ENCODE measurements at regions not wholly inside any gene's neighbourhood (a gene's known extent, or its start where the extent isn't known, plus 50 kb on each side); places are given as distances from the start of the nearest gene placed in this dataset.

DNA sequence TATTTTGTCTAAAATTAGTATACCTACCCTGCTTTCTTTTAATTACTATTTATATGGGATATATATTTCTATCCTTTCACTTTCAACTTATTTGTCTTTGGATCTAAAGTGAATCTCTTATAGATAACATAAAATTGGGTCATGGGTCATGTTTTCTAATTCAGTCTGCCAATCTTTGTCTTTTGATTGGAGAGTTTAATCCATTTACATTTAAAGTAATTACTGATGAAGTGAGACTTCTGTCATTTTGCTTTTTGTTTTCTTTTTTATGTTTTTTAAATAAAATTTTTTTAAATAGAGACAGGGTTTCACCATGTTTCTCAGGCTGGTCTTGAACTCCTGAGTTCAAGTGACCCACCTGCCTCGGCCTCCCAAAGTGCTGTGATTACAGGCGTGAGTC, 50.5 kb upstream of the PRDM1 start:
- no peaks in the 10 kb centered on the region for H3K36me3 ChIP-seq (ENCODE audit: insufficient read depth, low read length)
- no peaks in the 10 kb centered on the region for H3K79me2 ChIP-seq (ENCODE audit: control insufficient read depth, insufficient read depth, low read length, unreplicated experiment)
- H3K27ac ChIP-seq (ENCODE audit: low read depth, low read length), result no peak overlapping the region
- peaks cover 17% of the 10 kb centered on the region for H3K4me1 ChIP-seq (ENCODE audit: control insufficient read depth, insufficient read depth, low read length, unreplicated experiment)
- H3K4me3 ChIP-seq (ENCODE audit: low read depth, low read length), result no peak overlapping the region
- H2AFZ ChIP-seq (ENCODE audit: low read length, unreplicated experiment), result no peak overlapping the region
- H3K27me3 ChIP-seq (ENCODE audit: insufficient read depth, low read length), result no peaks in the 10 kb centered on the region

DNA sequence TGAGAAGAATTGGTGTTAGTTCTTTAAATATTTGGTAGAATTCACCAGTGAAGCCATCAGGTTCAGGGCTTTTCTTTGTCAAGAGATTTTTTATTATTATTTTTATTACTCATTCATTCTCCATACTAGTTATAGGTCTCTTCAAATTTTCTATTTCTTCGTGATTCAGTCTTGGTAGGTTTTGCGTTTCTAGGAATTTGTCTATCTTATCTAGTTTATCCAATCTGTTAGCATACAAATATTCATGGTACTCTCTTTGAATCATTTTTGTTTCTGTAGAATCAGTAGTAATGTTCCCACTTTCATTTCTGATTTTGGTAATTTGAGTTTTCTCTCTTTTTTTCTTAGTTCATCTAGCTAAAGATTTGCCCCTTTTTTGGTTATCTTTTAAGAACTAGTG, 52.3 kb upstream of the PRDM1 start:
- Histone ChIP-seq H3K4me3 (ENCODE audit: low read depth, low read length) (no peak overlapping the region), H3K36me3 (ENCODE audit: insufficient read depth, low read length) (no peaks in the 10 kb centered on the region)

DNA sequence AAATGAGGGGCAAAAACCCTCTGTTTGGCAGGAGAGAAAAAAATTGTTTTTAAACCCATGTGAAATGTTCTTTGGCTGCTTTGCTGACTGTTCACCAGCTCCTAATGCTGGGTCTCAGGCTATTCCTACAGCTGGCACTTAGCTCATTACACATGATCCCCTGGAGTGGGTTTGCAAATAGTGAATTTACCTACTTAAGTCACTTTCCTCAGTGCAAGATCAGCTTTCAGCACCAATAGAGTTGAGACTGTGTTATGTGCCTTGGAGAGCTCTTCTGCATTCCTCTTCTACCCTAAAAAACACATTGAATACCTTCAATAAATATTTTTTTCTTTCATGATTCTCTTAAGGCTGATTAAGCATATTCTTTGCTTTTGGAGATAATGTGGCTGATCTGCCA, 58.4 kb upstream of the PRDM1 start:
- no peaks in the 10 kb centered on the region for H3K36me3 ChIP-seq (ENCODE audit: insufficient read depth, low read length)
- no peak overlapping the region for H2AFZ ChIP-seq (ENCODE audit: low read length, unreplicated experiment)
- H3K27ac ChIP-seq (ENCODE audit: low read depth, low read length), result no peak overlapping the region
- H3K4me3 ChIP-seq (ENCODE audit: low read depth, low read length), result no peak overlapping the region
- H3K27me3 ChIP-seq (ENCODE audit: insufficient read depth, low read length), result no peaks in the 10 kb centered on the region
- H3K79me2 ChIP-seq (ENCODE audit: control insufficient read depth, insufficient read depth, low read length, unreplicated experiment), result no peaks in the 10 kb centered on the region
- peaks cover 7% of the 10 kb centered on the region for H3K4me1 ChIP-seq (ENCODE audit: control insufficient read depth, insufficient read depth, low read length, unreplicated experiment)

More for the DNA sequence above, 52.3 kb upstream of the PRDM1 start:
- no peak overlapping the region for H3K27ac ChIP-seq (ENCODE audit: low read depth, low read length)
- no peak overlapping the region for H2AFZ ChIP-seq (ENCODE audit: low read length, unreplicated experiment)
- H3K27me3 ChIP-seq (ENCODE audit: insufficient read depth, low read length), result no peaks in the 10 kb centered on the region
- no peaks in the 10 kb centered on the region for H3K79me2 ChIP-seq (ENCODE audit: control insufficient read depth, insufficient read depth, low read length, unreplicated experiment)
- peaks cover 17% of the 10 kb centered on the region for H3K4me1 ChIP-seq (ENCODE audit: control insufficient read depth, insufficient read depth, low read length, unreplicated experiment)

DNA sequence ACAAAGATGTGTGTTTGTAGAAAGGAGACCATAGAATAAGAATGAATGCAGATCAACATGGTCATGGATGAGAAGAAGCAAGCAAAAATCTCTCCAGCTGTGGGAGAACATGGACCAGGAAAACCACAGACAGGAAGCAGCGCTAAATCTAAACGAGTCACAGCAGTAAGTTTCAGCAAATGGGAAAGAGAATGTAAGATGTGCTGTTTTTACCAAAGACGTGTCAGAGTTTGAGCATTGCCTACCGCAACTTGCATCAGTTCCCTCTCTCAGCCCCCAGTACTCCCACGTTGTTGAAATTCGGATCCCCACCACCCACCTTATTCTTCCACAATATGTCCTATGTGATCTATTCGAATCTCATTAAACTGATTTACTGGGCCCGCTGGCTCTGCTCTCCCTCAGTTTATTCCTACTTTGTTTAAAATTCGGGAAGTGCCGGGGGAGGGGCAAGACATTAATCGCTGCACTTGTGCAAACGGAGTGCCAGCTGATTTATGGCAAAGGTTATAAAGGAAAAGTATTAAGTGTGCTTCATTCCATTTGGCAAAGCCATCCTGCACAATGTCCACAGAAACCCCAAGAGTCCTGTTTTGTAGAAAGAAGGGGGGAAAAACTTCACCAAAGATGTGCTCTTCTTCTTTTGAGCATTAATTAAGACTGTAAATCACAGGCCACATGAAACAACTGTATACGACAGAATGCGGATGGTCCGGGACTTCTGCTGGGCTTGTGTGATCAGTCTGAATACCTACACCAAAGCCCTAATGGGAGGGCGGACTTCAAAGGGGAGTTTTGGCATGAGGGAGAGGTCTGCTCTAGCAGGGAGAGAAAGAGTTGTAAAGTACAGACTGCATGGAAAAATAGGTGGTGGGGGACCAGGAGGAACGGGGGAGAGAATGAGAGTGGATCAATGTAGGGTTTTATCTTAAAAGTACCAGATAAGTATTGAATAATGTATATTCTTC, 59.1 kb upstream of the PRDM1 start:
- no peak overlapping the region for H3K27ac ChIP-seq (ENCODE audit: low read depth, low read length)
- no peaks in the 10 kb centered on the region for H3K79me2 ChIP-seq (ENCODE audit: control insufficient read depth, insufficient read depth, low read length, unreplicated experiment)
- no peak overlapping the region for H3K4me3 ChIP-seq (ENCODE audit: low read depth, low read length)
- H3K36me3 ChIP-seq (ENCODE audit: insufficient read depth, low read length), result no peaks in the 10 kb centered on the region
- no peaks in the 10 kb centered on the region for H3K27me3 ChIP-seq (ENCODE audit: insufficient read depth, low read length)
- no peak overlapping the region for H2AFZ ChIP-seq (ENCODE audit: low read length, unreplicated experiment)
- H3K4me1 ChIP-seq (ENCODE audit: control insufficient read depth, insufficient read depth, low read length, unreplicated experiment), result peaks cover 7% of the 10 kb centered on the region

DNA sequence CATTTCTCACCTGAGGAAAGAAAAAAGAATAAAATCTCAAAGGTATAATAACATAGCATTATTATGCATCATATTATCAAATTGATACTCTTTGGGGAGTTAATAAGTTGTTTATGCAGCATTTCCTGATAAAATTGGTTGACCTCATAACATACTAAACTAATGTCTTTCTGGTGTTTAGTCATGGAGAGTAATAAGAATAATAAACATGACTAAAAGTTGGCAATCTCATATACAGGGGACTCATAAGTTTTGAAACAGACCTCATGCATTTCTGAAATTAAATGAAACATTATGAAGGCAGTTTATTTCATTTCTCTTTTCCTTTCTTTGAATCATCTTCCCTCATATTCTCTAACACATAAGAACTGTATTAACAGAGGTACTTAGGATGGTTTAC, 60.5 kb upstream of the PRDM1 start:
- no peak overlapping the region for H3K4me3 ChIP-seq (ENCODE audit: low read depth, low read length)
- no peak overlapping the region for H2AFZ ChIP-seq (ENCODE audit: low read length, unreplicated experiment)
- no peaks in the 10 kb centered on the region for H3K27me3 ChIP-seq (ENCODE audit: insufficient read depth, low read length)
- H3K36me3 ChIP-seq (ENCODE audit: insufficient read depth, low read length), result no peaks in the 10 kb centered on the region
- H3K79me2 ChIP-seq (ENCODE audit: control insufficient read depth, insufficient read depth, low read length, unreplicated experiment), result no peaks in the 10 kb centered on the region
- H3K27ac ChIP-seq (ENCODE audit: low read depth, low read length), result no peak overlapping the region
- H3K4me1 ChIP-seq (ENCODE audit: control insufficient read depth, insufficient read depth, low read length, unreplicated experiment), result peaks cover 7% of the 10 kb centered on the region

DNA sequence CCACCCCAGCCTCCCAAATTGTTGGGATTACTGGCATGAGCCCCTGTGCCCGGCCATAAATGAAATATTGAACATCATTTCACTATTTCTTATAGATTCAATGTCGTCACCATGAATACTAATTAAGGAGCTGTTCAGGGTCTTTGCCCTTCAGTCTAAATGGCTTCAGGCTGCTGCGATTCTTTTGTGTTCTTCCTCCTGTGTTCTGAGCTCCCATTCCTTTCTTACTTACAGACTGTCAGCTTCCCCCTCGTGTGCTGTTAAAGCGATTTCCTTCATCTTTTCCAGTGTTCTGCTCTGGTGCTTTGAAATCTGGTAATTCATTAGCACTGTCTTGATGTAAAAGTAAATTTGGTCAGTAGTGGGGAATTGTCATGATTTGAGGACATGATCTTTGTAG, 63.3 kb upstream of the PRDM1 start:
- Histone ChIP-seq H3K4me3 (ENCODE audit: low read depth, low read length) (no peak overlapping the region), H3K36me3 (ENCODE audit: insufficient read depth, low read length) (no peaks in the 10 kb centered on the region), H2AFZ (ENCODE audit: low read length, unreplicated experiment) (no peak overlapping the region), H3K27me3 (ENCODE audit: insufficient read depth, low read length) (no peaks in the 10 kb centered on the region), H3K79me2 (ENCODE audit: control insufficient read depth, insufficient read depth, low read length, unreplicated experiment) (no peaks in the 10 kb centered on the region), H3K27ac (ENCODE audit: low read depth, low read length) (no peak overlapping the region), H3K4me1 (ENCODE audit: control insufficient read depth, insufficient read depth, low read length, unreplicated experiment) (peaks cover 7% of the 10 kb centered on the region)

DNA sequence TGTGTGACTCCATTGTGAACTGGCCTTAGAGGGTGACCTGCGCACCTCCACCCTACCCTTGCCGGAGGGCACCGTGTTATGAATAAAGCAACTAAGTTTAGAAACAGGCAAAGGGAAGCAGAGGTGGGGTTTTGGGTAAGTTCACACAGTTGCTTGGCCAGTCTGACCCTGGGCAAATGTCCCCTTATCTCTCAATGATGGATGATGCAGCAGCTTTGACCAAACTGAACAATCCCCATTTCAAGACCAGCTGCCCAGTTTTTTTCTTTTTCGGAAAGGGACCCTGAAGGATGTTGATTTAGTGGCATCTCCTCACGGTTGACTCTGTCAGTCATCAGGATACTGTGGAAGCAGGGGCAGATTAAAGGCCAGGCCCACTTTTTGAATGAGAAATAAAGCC, 68.7 kb upstream of the PRDM1 start:
- H2AFZ ChIP-seq (ENCODE audit: low read length, unreplicated experiment), result no peak overlapping the region
- no peaks in the 10 kb centered on the region for H3K36me3 ChIP-seq (ENCODE audit: insufficient read depth, low read length)
- H3K27me3 ChIP-seq (ENCODE audit: insufficient read depth, low read length), result peaks cover 5% of the 10 kb centered on the region
- H3K4me1 ChIP-seq (ENCODE audit: control insufficient read depth, insufficient read depth, low read length, unreplicated experiment), result no peaks in the 10 kb centered on the region
- no peak overlapping the region for H3K4me3 ChIP-seq (ENCODE audit: low read depth, low read length)
- no peak overlapping the region for H3K27ac ChIP-seq (ENCODE audit: low read depth, low read length)
- H3K79me2 ChIP-seq (ENCODE audit: control insufficient read depth, insufficient read depth, low read length, unreplicated experiment), result no peaks in the 10 kb centered on the region

DNA sequence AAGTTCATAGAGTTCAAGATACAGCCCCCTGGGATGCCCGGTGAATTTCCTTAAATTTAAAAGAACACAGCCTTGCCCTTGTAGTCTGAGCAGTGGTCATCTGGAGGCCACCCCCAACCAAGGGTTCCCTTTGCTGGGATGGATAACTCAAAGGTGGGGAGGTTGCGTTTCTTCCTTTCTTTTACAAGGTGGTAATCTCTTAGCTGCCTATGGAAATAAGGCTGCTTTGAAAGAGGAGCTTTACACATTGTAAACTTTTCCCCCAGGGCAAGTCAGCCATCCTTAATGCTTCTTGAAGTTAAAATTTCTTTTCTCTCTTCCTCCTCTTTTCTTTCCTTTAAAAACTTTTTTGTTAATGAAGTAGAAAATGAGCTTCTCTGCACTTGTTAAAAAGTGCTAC, 71.2 kb upstream of the PRDM1 start:
- no peaks in the 10 kb centered on the region for H3K79me2 ChIP-seq (ENCODE audit: control insufficient read depth, insufficient read depth, low read length, unreplicated experiment)
- no peak overlapping the region for H3K27ac ChIP-seq (ENCODE audit: low read depth, low read length)
- no peak overlapping the region for H3K4me3 ChIP-seq (ENCODE audit: low read depth, low read length)
- no peaks in the 10 kb centered on the region for H3K36me3 ChIP-seq (ENCODE audit: insufficient read depth, low read length)
- H3K27me3 ChIP-seq (ENCODE audit: insufficient read depth, low read length), result peaks cover 5% of the 10 kb centered on the region
- no peaks in the 10 kb centered on the region for H3K4me1 ChIP-seq (ENCODE audit: control insufficient read depth, insufficient read depth, low read length, unreplicated experiment)
- H2AFZ ChIP-seq (ENCODE audit: low read length, unreplicated experiment), result no peak overlapping the region

DNA sequence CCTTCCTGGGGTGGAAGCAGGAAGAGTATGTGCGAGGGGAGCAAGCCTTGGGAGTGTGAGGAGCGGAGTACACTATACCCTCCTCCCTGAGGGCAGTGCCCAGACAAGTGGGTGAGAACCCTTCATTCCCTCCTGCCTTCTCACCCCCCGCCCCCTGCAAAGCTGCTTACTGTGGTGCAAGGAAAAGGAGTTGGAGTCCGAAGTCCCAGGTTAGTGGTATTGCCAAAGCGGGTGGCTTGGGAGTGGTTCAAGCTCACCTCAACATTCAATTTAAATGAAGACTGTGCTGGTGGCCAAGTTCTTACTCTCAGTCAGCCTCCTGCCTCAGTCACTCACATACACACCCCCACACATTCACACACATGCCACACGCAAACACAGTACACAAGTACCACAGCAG, 74.7 kb upstream of the PRDM1 start:
- H3K79me2 ChIP-seq (ENCODE audit: control insufficient read depth, insufficient read depth, low read length, unreplicated experiment), result no peaks in the 10 kb centered on the region
- H3K4me3 ChIP-seq (ENCODE audit: low read depth, low read length), result no peak overlapping the region
- H3K27me3 ChIP-seq (ENCODE audit: insufficient read depth, low read length), result peaks cover 5% of the 10 kb centered on the region
- no peak overlapping the region for H3K27ac ChIP-seq (ENCODE audit: low read depth, low read length)
- H3K4me1 ChIP-seq (ENCODE audit: control insufficient read depth, insufficient read depth, low read length, unreplicated experiment), result no peaks in the 10 kb centered on the region
- no peak overlapping the region for H2AFZ ChIP-seq (ENCODE audit: low read length, unreplicated experiment)
- no peaks in the 10 kb centered on the region for H3K36me3 ChIP-seq (ENCODE audit: insufficient read depth, low read length)

DNA sequence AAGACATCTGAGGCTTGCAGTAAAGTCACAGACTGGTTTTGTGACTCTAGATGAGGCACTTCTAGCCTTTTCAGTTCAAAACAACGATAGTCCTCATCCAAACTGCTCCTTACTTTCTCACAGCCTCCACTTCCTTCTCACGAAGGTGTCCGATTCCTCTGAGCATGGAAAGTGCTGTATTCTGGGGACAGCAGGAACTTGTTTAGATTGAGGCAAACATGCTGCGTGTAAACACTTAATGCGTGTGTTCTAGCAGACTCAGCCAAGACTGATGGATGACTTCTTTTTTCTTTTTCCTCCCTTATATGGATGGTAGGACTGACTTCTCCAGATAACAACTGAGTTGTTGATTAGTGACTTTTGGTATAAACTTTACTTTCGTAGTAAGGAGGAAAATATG, 80.2 kb upstream of the PRDM1 start:
- no peaks in the 10 kb centered on the region for H3K79me2 ChIP-seq (ENCODE audit: control insufficient read depth, insufficient read depth, low read length, unreplicated experiment)
- no peaks in the 10 kb centered on the region for H3K27me3 ChIP-seq (ENCODE audit: insufficient read depth, low read length)
- H3K4me1 ChIP-seq (ENCODE audit: control insufficient read depth, insufficient read depth, low read length, unreplicated experiment), result no peaks in the 10 kb centered on the region
- H3K4me3 ChIP-seq (ENCODE audit: low read depth, low read length), result no peak overlapping the region
- no peaks in the 10 kb centered on the region for H3K36me3 ChIP-seq (ENCODE audit: insufficient read depth, low read length)
- H3K27ac ChIP-seq (ENCODE audit: low read depth, low read length), result no peak overlapping the region
- no peak overlapping the region for H2AFZ ChIP-seq (ENCODE audit: low read length, unreplicated experiment)

DNA sequence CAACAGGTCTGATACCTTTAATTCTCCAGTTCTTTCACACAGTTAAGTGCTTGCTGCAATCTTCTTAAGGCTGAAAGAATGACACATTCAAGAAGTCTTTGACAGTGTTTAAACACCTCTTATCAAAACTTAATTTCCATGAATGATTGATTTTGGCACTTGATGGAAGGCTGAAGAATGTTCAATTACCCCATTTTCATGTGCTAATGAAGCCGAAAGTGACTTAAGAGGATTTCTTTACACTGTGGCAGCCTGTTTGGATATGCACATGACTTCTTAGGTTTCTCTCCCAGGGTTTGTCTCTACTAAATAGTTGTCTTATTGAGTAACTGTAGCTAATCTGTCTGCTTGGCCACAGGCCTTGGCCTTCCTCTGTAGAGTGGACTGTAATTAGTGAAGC, 81.1 kb upstream of the PRDM1 start:
- Histone ChIP-seq H3K36me3 (ENCODE audit: insufficient read depth, low read length) (no peaks in the 10 kb centered on the region), H3K27me3 (ENCODE audit: insufficient read depth, low read length) (no peaks in the 10 kb centered on the region), H3K4me1 (ENCODE audit: control insufficient read depth, insufficient read depth, low read length, unreplicated experiment) (no peaks in the 10 kb centered on the region), H3K4me3 (ENCODE audit: low read depth, low read length) (no peak overlapping the region), H3K79me2 (ENCODE audit: control insufficient read depth, insufficient read depth, low read length, unreplicated experiment) (no peaks in the 10 kb centered on the region), H3K27ac (ENCODE audit: low read depth, low read length) (no peak overlapping the region), H2AFZ (ENCODE audit: low read length, unreplicated experiment) (no peak overlapping the region)
